Umbilical cord (tissue), 1 donor: ENCODE measurements at regions not wholly inside any gene's neighbourhood (a gene's known extent, or its start where the extent isn't known, plus 50 kb on each side); places are given as distances from the start of the nearest gene placed in this dataset.
"Not testable (repeated sequence)": the region's sequence is repeated elsewhere in the genome, so short reads cannot be mapped to it uniquely, and the experiment has no call there.

Experiments used
- DNase-seq: peaks from one replicate; pipeline ENCODE4 v3.0.0-alpha.2; 2015; ENCODE audit warnings: low spot score

- no peak for DNase-seq
Measured at GRCh38 chr1:5150191-5150590, 495.8 kb downstream of the AJAP1 start.

- DNase-seq = no peak
Measured at GRCh38 chr1:5147806-5148205, 493.4 kb downstream of the AJAP1 start.

- no peak for DNase-seq
Measured at GRCh38 chr1:5142389-5142788, 488.0 kb downstream of the AJAP1 start.

- no peak for DNase-seq
Measured at GRCh38 chr1:5141750-5142149, 487.3 kb downstream of the AJAP1 start.

GRCh38 chr1:5140962-5141361 lies 486.6 kb downstream of the AJAP1 start:
- DNase-seq = no peak

GRCh38 chr1:5140136-5140535 lies 485.7 kb downstream of the AJAP1 start:
- no peak for DNase-seq

GRCh38 chr1:5129746-5130355 lies 475.4 kb downstream of the AJAP1 start:
- no peak for DNase-seq

GRCh38 chr1:5125208-5125607 lies 470.8 kb downstream of the AJAP1 start:
- DNase-seq = no peak

GRCh38 chr1:5120559-5120958 lies 466.1 kb downstream of the AJAP1 start:
- DNase-seq = no peak

GRCh38 chr1:5119366-5120234 lies 465.2 kb downstream of the AJAP1 start:
- DNase-seq = no peak

- not testable (repeated sequence) for DNase-seq
Measured at GRCh38 chr1:5118771-5119170, 464.4 kb downstream of the AJAP1 start.

- not testable (repeated sequence) for DNase-seq
Measured at GRCh38 chr1:5118292-5118691, 463.9 kb downstream of the AJAP1 start.

GRCh38 chr1:5111581-5111980 lies 457.2 kb downstream of the AJAP1 start:
- DNase-seq = no peak

- DNase-seq = no peak
Measured at GRCh38 chr1:5110508-5110907, 456.1 kb downstream of the AJAP1 start.

- no peak for DNase-seq
Measured at GRCh38 chr1:5109633-5110032, 455.2 kb downstream of the AJAP1 start.

GRCh38 chr1:5108740-5109139 lies 454.3 kb downstream of the AJAP1 start:
- no peak for DNase-seq

GRCh38 chr1:5105744-5106143 lies 451.3 kb downstream of the AJAP1 start:
- no peak for DNase-seq

GRCh38 chr1:5099558-5099957 lies 445.1 kb downstream of the AJAP1 start:
- no peak for DNase-seq

GRCh38 chr1:5098981-5099385 lies 444.6 kb downstream of the AJAP1 start:
- no peak for DNase-seq

- no peak for DNase-seq
Measured at GRCh38 chr1:5093042-5093441, 438.6 kb downstream of the AJAP1 start.

- no peak for DNase-seq
Measured at GRCh38 chr1:5084676-5085075, 430.3 kb downstream of the AJAP1 start.

- no peak for DNase-seq
Measured at GRCh38 chr1:5067246-5067645, 412.8 kb downstream of the AJAP1 start.

- DNase-seq = no peak
Measured at GRCh38 chr1:5053744-5054143, 399.3 kb downstream of the AJAP1 start.
